ENCODE measurements at regions not wholly inside any gene's neighbourhood (a gene's known extent, or its start where the extent isn't known, plus 50 kb on each side); places are given as distances from the start of the nearest gene placed in this dataset.

GRCh38 chr1:73910062-73910461, 287.9 kb downstream of the LRRIQ3 start:
- ATAC-seq (ENCODE audit: insufficient number of reproducible peaks, low FRiP score, low read depth) (no peak), DNase-seq (ENCODE audit: low spot score) (no peak)
- Histone ChIP-seq H3K36me3 (no peaks in the 10 kb centered on the region), H3K27me3 (replicated peaks; ENCODE audit: insufficient read depth) (no peaks in the 10 kb centered on the region), H3K4me1 (ENCODE audit: control insufficient read depth in 1 of 2, low read depth in 2 of 2) (no peaks in the 10 kb centered on the region), H3K4me3 (no peak overlapping the region), H3K27ac (no peak overlapping the region), H3K9me3 (no peaks in the 10 kb centered on the region)
- no peak for TF ChIP-seq CTCF (IDR thresholded peaks at IDR 0.05)

GRCh38 chr1:73909043-73909562, 288.9 kb downstream of the LRRIQ3 start:
- ATAC-seq (ENCODE audit: insufficient number of reproducible peaks, low FRiP score, low read depth) (no peak), DNase-seq (ENCODE audit: low spot score) (no peak)
- H3K36me3 ChIP-seq = no peaks in the 10 kb centered on the region
- no peaks in the 10 kb centered on the region for H3K4me1 ChIP-seq (ENCODE audit: control insufficient read depth in 1 of 2, low read depth in 2 of 2)
- H3K27me3 ChIP-seq (replicated peaks; ENCODE audit: insufficient read depth) = no peaks in the 10 kb centered on the region
- no peak overlapping the region for H3K4me3 ChIP-seq
- no peak for TF ChIP-seq CTCF (IDR thresholded peaks at IDR 0.05)
- no peaks in the 10 kb centered on the region for H3K9me3 ChIP-seq
- no peak overlapping the region for H3K27ac ChIP-seq

GRCh38 chr1:73907051-73907450, 290.9 kb downstream of the LRRIQ3 start:
- ATAC-seq (ENCODE audit: insufficient number of reproducible peaks, low FRiP score, low read depth) (no peak), DNase-seq (ENCODE audit: low spot score) (no peak)
- Histone ChIP-seq H3K4me3 (no peak overlapping the region), H3K4me1 (ENCODE audit: control insufficient read depth in 1 of 2, low read depth in 2 of 2) (no peaks in the 10 kb centered on the region), H3K27me3 (replicated peaks; ENCODE audit: insufficient read depth) (no peaks in the 10 kb centered on the region), H3K27ac (no peak overlapping the region), H3K9me3 (no peaks in the 10 kb centered on the region), H3K36me3 (no peaks in the 10 kb centered on the region)
- TF ChIP-seq CTCF (IDR thresholded peaks at IDR 0.05) = no peak

- no peaks in the 10 kb centered on the region for H3K36me3 ChIP-seq
- no peaks in the 10 kb centered on the region for H3K9me3 ChIP-seq
- DNase-seq (ENCODE audit: low spot score) (no peak), ATAC-seq (ENCODE audit: insufficient number of reproducible peaks, low FRiP score, low read depth) (no peak)
- no peak overlapping the region for H3K4me3 ChIP-seq
- no peaks in the 10 kb centered on the region for H3K27me3 ChIP-seq (replicated peaks; ENCODE audit: insufficient read depth)
- no peak overlapping the region for H3K27ac ChIP-seq
- no peaks in the 10 kb centered on the region for H3K4me1 ChIP-seq (ENCODE audit: control insufficient read depth in 1 of 2, low read depth in 2 of 2)
- no peak for TF ChIP-seq CTCF (IDR thresholded peaks at IDR 0.05)
Observed at GRCh38 chr1:73903092-73903491, 294.9 kb downstream of the LRRIQ3 start.

GRCh38 chr1:73901738-73902137, 296.2 kb downstream of the LRRIQ3 start:
- H3K27ac ChIP-seq = no peak overlapping the region
- no peaks in the 10 kb centered on the region for H3K4me1 ChIP-seq (ENCODE audit: control insufficient read depth in 1 of 2, low read depth in 2 of 2)
- TF ChIP-seq CTCF (IDR thresholded peaks at IDR 0.05) = no peak
- DNase-seq (ENCODE audit: low spot score) (no peak), ATAC-seq (ENCODE audit: insufficient number of reproducible peaks, low FRiP score, low read depth) (no peak)
- H3K27me3 ChIP-seq (replicated peaks; ENCODE audit: insufficient read depth) = no peaks in the 10 kb centered on the region
- H3K9me3 ChIP-seq = no peaks in the 10 kb centered on the region
- no peaks in the 10 kb centered on the region for H3K36me3 ChIP-seq
- H3K4me3 ChIP-seq = no peak overlapping the region

Measured in thoracic aorta (tissue), 2 donors.